RWPE2 (cell line): ENCODE measurements at regions not wholly inside any gene's neighbourhood (a gene's known extent, or its start where the extent isn't known, plus 50 kb on each side); places are given as distances from the start of the nearest gene placed in this dataset.

Experiments used
- ATAC-seq: fragments of 200-7000 bp; cut with Tn5 transposase; 3 replicates; pipeline ENCODE4 v1.9.1; 2021; ENCODE audit warnings: low read depth
- DNase-seq: peaks from one replicate; pipeline ENCODE4 v3.0.0-alpha.2; 2020; ENCODE audit warnings: low spot score
- H3K27ac ChIP-seq: fragments of 450-650 bp; 2 replicates; pipeline ENCODE4 v1.5.1; 2017; ENCODE audit warnings: mild to moderate bottlenecking; ENCODE audit not compliant: poor library complexity, severe bottlenecking
- H3K27me3 ChIP-seq: fragments of 250-450 bp; sonication (Bioruptor Pico); 2 replicates; pipeline ENCODE4 v1.5.1; 2021; ENCODE audit warnings: mild to moderate bottlenecking, moderate library complexity; ENCODE audit not compliant: insufficient read depth, poor library complexity, severe bottlenecking
- H3K36me3 ChIP-seq: fragments of 250-450 bp; sonication (Bioruptor Pico); 2 replicates; pipeline ENCODE4 v1.5.1; 2020; ENCODE audit warnings: low read depth, mild to moderate bottlenecking, moderate library complexity
- H3K4me1 ChIP-seq: fragments of 250-450 bp; sonication (Bioruptor Pico); 2 replicates; pipeline ENCODE4 v1.5.1; 2021; ENCODE audit warnings: mild to moderate bottlenecking, moderate library complexity; ENCODE audit not compliant: insufficient read depth, poor library complexity, severe bottlenecking
- H3K4me3 ChIP-seq: fragments of 250-450 bp; sonication (Bioruptor Pico); 2 replicates; pipeline ENCODE4 v1.5.1; 2021; ENCODE audit warnings: mild to moderate bottlenecking, moderate library complexity; ENCODE audit not compliant: severe bottlenecking
- H3K9me3 ChIP-seq: fragments of 250-450 bp; sonication (Bioruptor Pico); 2 replicates; pipeline ENCODE4 v1.5.1; 2021; ENCODE audit warnings: mild to moderate bottlenecking, moderate library complexity; ENCODE audit not compliant: severe bottlenecking
- TF ChIP-seq, protein P1 (sequence below): fragments of 450-650 bp; IDR thresholded peaks from one replicate; pipeline ENCODE4 v1.5.1; 2017; ENCODE audit warnings: mild to moderate bottlenecking, moderate library complexity; ENCODE audit not compliant: poor library complexity, severe bottlenecking

DNA sequence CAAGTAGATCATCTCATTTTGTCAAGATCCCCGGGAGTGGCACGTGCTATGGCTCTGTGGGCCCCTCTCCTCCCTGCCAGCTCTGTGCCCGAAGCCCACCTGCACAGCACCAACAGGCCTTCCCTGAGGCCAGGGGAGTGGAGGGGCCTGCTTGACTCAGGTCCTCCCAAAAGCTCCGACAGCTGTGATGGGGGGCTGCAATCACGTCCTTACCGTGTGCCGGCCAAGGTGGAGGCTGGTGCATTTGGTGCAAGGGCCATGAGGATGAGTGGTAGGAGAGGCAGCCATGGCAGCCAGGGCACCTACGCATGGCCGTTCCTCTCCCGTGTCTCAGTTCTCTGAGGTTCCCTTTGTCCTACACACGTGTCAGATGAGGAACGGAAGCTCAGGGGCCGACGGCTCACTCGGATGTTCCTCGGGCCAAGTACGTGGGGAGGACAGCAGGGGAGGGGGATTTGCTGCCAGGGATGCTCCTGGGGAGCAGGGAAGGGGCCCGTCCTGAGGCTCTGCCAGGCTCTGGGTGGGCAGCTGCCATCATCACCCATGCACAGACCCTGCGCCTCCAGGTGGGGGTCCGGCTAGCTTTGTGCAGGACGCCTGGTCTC, 95.8 kb downstream of the HMX1 start:
- Histone ChIP-seq H3K9me3 (no peaks in the 10 kb centered on the region), H3K27ac (no peak overlapping the region), H3K4me1 (no peaks in the 10 kb centered on the region), H3K27me3 (no peaks in the 10 kb centered on the region), H3K36me3 (no peaks in the 10 kb centered on the region), H3K4me3 (no peak overlapping the region)
- TF ChIP-seq, protein P1, sequence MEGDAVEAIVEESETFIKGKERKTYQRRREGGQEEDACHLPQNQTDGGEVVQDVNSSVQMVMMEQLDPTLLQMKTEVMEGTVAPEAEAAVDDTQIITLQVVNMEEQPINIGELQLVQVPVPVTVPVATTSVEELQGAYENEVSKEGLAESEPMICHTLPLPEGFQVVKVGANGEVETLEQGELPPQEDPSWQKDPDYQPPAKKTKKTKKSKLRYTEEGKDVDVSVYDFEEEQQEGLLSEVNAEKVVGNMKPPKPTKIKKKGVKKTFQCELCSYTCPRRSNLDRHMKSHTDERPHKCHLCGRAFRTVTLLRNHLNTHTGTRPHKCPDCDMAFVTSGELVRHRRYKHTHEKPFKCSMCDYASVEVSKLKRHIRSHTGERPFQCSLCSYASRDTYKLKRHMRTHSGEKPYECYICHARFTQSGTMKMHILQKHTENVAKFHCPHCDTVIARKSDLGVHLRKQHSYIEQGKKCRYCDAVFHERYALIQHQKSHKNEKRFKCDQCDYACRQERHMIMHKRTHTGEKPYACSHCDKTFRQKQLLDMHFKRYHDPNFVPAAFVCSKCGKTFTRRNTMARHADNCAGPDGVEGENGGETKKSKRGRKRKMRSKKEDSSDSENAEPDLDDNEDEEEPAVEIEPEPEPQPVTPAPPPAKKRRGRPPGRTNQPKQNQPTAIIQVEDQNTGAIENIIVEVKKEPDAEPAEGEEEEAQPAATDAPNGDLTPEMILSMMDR: no peak
- ATAC-seq: no peak
- peak; percentile 45 for DNase-seq

- Histone ChIP-seq H3K27ac (no peak overlapping the region), H3K36me3 (no peaks in the 10 kb centered on the region), H3K9me3 (no peaks in the 10 kb centered on the region), H3K27me3 (no peaks in the 10 kb centered on the region), H3K4me3 (no peak overlapping the region), H3K4me1 (no peaks in the 10 kb centered on the region)
- no peak for ATAC-seq
- DNase-seq: no peak
- TF ChIP-seq, protein P1: no peak
Measured at GRCh38 chr4:8775121-8775520, 96.5 kb downstream of the HMX1 start.

DNA sequence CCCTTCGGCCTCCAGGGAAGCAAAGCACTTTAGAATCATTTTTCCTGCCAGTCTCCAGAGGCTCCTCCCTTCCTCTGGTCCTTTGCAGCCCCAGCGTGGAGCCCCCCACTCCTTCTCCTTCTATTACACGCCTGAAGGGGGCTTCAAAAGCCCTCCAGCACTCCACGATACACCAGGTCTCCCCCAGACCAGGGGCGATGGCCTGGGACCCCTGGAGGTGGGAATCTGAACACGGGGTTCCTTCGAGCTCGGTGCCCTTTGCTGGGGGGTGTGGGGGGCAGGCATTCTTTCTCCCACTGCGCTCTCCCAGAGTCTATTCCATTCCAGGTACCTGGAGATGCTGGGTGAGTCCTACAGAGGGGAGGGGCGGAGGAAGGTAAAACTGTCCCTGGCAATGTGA, 97.6 kb downstream of the HMX1 start:
- ATAC-seq (no peak), DNase-seq (peak; percentile 17)
- no peaks in the 10 kb centered on the region for H3K4me1 ChIP-seq
- no peaks in the 10 kb centered on the region for H3K36me3 ChIP-seq
- H3K9me3 ChIP-seq: no peaks in the 10 kb centered on the region
- no peaks in the 10 kb centered on the region for H3K27me3 ChIP-seq
- TF ChIP-seq, protein P1: no peak
- H3K27ac ChIP-seq: no peak overlapping the region
- H3K4me3 ChIP-seq: no peak overlapping the region

DNA sequence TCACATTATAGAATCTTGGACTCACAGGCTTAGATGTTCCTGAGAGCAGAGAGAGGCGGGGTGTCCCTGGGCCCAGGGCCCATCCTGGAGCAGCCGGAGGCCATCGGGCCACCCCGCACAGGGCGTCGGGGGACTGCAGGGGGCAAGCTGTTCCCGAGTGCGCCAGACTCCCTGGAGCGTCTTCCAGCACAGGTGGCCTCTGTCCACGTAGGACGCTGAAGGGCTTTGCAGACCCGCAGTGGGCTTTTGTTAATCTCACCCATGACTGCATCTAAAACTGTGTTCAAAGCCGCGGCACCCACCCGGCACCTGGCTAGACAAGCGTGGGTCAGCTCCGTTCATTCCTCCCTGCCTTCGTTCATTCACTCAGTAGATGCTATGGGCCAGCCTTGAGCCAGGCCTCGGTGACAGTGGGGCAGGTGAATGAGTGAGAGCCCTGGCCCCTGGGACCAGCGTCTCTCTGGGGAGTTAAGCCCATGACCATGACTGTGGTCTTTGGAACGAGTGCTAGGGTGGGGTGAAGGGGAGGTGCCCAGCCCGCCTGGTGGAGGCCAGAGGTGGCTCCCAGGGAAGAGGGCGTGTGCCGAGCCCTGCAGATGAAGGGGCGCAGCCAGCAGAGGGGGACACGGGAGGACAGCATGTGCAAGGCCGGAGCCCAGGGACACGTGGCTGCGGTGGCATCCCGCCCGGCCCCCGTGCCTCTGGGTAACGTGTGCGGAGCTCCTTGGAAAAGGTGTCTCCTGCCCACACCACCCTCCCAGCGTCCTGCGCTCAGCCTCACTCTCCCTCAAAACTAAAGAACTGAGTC, 98.3 kb downstream of the HMX1 start:
- no peak for ATAC-seq
- H3K4me1 ChIP-seq: no peaks in the 10 kb centered on the region
- H3K9me3 ChIP-seq: no peaks in the 10 kb centered on the region
- no peaks in the 10 kb centered on the region for H3K36me3 ChIP-seq
- no peaks in the 10 kb centered on the region for H3K27me3 ChIP-seq
- TF ChIP-seq, protein P1: no peak
- H3K27ac ChIP-seq: no peak overlapping the region
- no peak overlapping the region for H3K4me3 ChIP-seq
- peak; percentile 56 for DNase-seq

GRCh38 chr4:8772499-8773123, 99.0 kb downstream of the HMX1 start:
- Histone ChIP-seq H3K4me3 (no peak overlapping the region), H3K27ac (no peak overlapping the region), H3K4me1 (no peaks in the 10 kb centered on the region), H3K36me3 (no peaks in the 10 kb centered on the region), H3K9me3 (no peaks in the 10 kb centered on the region), H3K27me3 (no peaks in the 10 kb centered on the region)
- ATAC-seq (no peak), DNase-seq (peak; percentile 24)
- TF ChIP-seq, protein P1: no peak
